ENCODE measurements at regions not wholly inside any gene's neighbourhood (a gene's known extent, or its start where the extent isn't known, plus 50 kb on each side); places are given as distances from the start of the nearest gene placed in this dataset.

- Histone ChIP-seq H3K9ac (ENCODE audit: low read depth in 1 of 2, low read length in 2 of 2) (no peak overlapping the region), H3K4me3 (ENCODE audit: low read depth in 1 of 3, low read length in 3 of 3) (no peak overlapping the region), H3K9me3 (ENCODE audit: control insufficient read depth in 4 of 4, low read length in 3 of 4) (peaks cover 0 to 4% (median 3%) of the 10 kb centered on the region in 4 donors), H3K27me3 (ENCODE audit: control insufficient read depth in 4 of 4, insufficient read depth in 4 of 4, low read length in 3 of 4) (peaks cover 0 to 7% (median 0%) of the 10 kb centered on the region in 4 donors), H3K27ac (ENCODE audit: low read depth in 1 of 2, low read length in 2 of 2) (no peak overlapping the region), H3K4me1 (ENCODE audit: control insufficient read depth in 4 of 4, insufficient read depth in 4 of 4, low read length in 3 of 4) (no peaks in the 10 kb centered on the region), H3K36me3 (ENCODE audit: control insufficient read depth in 4 of 4, insufficient read depth in 3 of 4, low read depth in 1 of 4, low read length in 3 of 4) (no peaks in the 10 kb centered on the region)
- no peak for DNase-seq (ENCODE audit: low spot score)
- TF ChIP-seq FOXA2 (IDR thresholded peaks at IDR 0.05) (no peak), RXRA (IDR thresholded peaks at IDR 0.05) (no peak), RAD21 (IDR thresholded peaks at IDR 0.05) (no peak), HNF4G (IDR thresholded peaks at IDR 0.05) (no peak), HNF4A (conservative IDR thresholded peaks at IDR 0.05) (no peak), TAF1 (conservative IDR thresholded peaks at IDR 0.05) (no peak), CTCF (IDR thresholded peaks at IDR 0.05; ENCODE audit: low read depth, low read length, missing input control) (no peak), SP1 (IDR thresholded peaks at IDR 0.05) (no peak), YY1 (IDR thresholded peaks at IDR 0.05) (no peak), FOXA1 (IDR thresholded peaks at IDR 0.05) (no peak), EGR1 (IDR thresholded peaks at IDR 0.05; ENCODE audit: low read depth in 2 of 2) (no peak), NR2F2 (IDR thresholded peaks at IDR 0.05) (no peak), JUND (IDR thresholded peaks at IDR 0.05) (no peak), GABPA (IDR thresholded peaks at IDR 0.05 in 1 of 2, conservative IDR thresholded peaks at IDR 0.05 in 1 of 2) (no peak), REST (IDR thresholded peaks at IDR 0.05) (no peak)
- TF ChIP-seq, protein P1, sequence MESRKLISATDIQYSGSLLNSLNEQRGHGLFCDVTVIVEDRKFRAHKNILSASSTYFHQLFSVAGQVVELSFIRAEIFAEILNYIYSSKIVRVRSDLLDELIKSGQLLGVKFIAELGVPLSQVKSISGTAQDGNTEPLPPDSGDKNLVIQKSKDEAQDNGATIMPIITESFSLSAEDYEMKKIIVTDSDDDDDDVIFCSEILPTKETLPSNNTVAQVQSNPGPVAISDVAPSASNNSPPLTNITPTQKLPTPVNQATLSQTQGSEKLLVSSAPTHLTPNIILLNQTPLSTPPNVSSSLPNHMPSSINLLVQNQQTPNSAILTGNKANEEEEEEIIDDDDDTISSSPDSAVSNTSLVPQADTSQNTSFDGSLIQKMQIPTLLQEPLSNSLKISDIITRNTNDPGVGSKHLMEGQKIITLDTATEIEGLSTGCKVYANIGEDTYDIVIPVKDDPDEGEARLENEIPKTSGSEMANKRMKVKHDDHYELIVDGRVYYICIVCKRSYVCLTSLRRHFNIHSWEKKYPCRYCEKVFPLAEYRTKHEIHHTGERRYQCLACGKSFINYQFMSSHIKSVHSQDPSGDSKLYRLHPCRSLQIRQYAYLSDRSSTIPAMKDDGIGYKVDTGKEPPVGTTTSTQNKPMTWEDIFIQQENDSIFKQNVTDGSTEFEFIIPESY (IDR thresholded peaks at IDR 0.05) = no peak
- TF ChIP-seq, protein P2, sequence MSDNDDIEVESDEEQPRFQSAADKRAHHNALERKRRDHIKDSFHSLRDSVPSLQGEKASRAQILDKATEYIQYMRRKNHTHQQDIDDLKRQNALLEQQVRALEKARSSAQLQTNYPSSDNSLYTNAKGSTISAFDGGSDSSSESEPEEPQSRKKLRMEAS (IDR thresholded peaks at IDR 0.05) = no peak
- TF ChIP-seq, protein P3, sequence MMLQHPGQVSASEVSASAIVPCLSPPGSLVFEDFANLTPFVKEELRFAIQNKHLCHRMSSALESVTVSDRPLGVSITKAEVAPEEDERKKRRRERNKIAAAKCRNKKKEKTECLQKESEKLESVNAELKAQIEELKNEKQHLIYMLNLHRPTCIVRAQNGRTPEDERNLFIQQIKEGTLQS (IDR thresholded peaks at IDR 0.05) = no peak
- 75% methylated on average over 6 of the region's 6 CpGs for WGBS
These were observed 170.2 kb upstream of the HDAC4 start for GRCh38 chr2:239570971-239571520.

Measured in liver (tissue), 8 donors.